ENCODE measurements at regions not wholly inside any gene's neighbourhood (a gene's known extent, or its start where the extent isn't known, plus 50 kb on each side); places are given as distances from the start of the nearest gene placed in this dataset.

DNA sequence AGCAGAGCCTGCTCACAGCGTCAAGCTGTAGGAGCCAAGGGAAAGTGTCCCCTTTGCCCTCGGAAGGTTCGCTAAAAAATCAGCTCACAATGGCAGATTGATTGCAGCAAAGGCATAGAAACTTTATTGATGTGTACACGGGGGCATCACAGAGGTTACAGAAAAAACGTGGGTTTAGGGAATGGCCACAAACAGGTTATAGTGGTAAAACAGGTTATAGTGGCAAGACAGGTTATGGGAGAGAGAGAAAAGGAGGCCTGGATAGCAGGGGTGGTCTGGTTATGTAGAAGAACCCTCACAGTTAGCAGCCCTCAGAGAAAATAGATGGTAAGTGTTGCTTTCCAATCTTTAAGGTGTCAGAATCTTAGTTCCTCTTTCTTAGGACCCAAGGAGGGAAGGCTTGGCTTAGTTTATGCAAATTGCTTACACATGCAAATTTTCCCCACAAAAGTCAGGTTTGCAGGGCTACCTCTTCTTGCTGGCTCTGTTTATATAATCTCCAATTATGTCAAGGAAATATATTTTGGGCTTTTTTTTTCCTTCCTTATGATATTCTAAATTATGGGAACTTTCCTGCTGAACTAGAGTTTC is 113.7 kb downstream of the BMP15 start:
- Histone ChIP-seq H3K9me3 (ENCODE audit: low read depth, low read length, poor library complexity, severe bottlenecking) (no peaks in the 10 kb centered on the region), H3K36me3 (ENCODE audit: insufficient read depth, low read length, poor library complexity, severe bottlenecking) (no peaks in the 10 kb centered on the region), H3K27me3 (replicated peaks; ENCODE audit: insufficient read depth, low read depth, low read length, poor library complexity) (no peaks in the 10 kb centered on the region), H3K4me1 (ENCODE audit: insufficient read depth, low read length, poor library complexity, severe bottlenecking) (no peaks in the 10 kb centered on the region), H3K27ac (ENCODE audit: low read depth, low read length, poor library complexity, severe bottlenecking) (no peak overlapping the region), H3K4me3 (ENCODE audit: low read depth, low read length, poor library complexity, severe bottlenecking) (no peak overlapping the region)
- ChIA-PET CTCF (no interaction called here), POLR2A (ENCODE audit: low non-redundant PET) (no interaction called here)
- DNase-seq (ENCODE audit: low spot score) = no peak
- no peak for TF ChIP-seq EZH2 (IDR thresholded peaks at IDR 0.05; ENCODE audit: borderline replicate concordance, low read depth, low read length, poor library complexity, severe bottlenecking)
- TF ChIP-seq, protein P1, sequence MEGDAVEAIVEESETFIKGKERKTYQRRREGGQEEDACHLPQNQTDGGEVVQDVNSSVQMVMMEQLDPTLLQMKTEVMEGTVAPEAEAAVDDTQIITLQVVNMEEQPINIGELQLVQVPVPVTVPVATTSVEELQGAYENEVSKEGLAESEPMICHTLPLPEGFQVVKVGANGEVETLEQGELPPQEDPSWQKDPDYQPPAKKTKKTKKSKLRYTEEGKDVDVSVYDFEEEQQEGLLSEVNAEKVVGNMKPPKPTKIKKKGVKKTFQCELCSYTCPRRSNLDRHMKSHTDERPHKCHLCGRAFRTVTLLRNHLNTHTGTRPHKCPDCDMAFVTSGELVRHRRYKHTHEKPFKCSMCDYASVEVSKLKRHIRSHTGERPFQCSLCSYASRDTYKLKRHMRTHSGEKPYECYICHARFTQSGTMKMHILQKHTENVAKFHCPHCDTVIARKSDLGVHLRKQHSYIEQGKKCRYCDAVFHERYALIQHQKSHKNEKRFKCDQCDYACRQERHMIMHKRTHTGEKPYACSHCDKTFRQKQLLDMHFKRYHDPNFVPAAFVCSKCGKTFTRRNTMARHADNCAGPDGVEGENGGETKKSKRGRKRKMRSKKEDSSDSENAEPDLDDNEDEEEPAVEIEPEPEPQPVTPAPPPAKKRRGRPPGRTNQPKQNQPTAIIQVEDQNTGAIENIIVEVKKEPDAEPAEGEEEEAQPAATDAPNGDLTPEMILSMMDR (conservative IDR thresholded peaks at IDR 0.05; ENCODE audit: low read depth, low read length) = no peak
- BruUV-seq (replicated peaks) = no TSS peak
- intact Hi-C loops (cut with micrococcal nuclease; ENCODE audit: unreplicated experiment) = no loop called here

DNA sequence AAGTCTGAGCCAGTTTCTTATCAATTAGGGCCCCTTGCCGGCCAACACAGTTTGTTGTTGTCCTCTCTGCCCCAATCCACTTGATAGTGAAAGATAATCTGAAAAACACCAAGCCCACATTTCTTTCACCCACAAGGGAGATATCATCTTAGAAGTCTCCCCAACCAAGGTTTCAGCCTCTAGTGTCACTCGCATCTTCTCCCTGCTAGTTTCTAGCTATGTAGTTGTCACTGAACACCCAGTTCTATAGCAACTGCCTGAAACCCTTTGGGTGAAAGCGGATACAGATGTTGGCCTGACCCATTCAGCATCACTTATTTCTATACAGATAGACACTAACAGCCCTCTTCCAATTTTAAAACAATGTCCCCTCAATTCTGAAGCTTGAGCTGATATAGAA is 116.3 kb downstream of the BMP15 start:
- no peaks in the 10 kb centered on the region for H3K4me1 ChIP-seq (ENCODE audit: insufficient read depth, low read length, poor library complexity, severe bottlenecking)
- CTCF ChIA-PET = no interaction called here
- no peak overlapping the region for H3K27ac ChIP-seq (ENCODE audit: low read depth, low read length, poor library complexity, severe bottlenecking)
- no peak for DNase-seq (ENCODE audit: low spot score)
- H3K9me3 ChIP-seq (ENCODE audit: low read depth, low read length, poor library complexity, severe bottlenecking) = no peaks in the 10 kb centered on the region
- intact Hi-C loops (cut with micrococcal nuclease; ENCODE audit: unreplicated experiment) = no loop called here
- TF ChIP-seq, protein P1 (conservative IDR thresholded peaks at IDR 0.05; ENCODE audit: low read depth, low read length) = no peak
- no peak for TF ChIP-seq EZH2 (IDR thresholded peaks at IDR 0.05; ENCODE audit: borderline replicate concordance, low read depth, low read length, poor library complexity, severe bottlenecking)
- POLR2A ChIA-PET (ENCODE audit: low non-redundant PET) = no interaction called here
- H3K36me3 ChIP-seq (ENCODE audit: insufficient read depth, low read length, poor library complexity, severe bottlenecking) = no peaks in the 10 kb centered on the region
- no peaks in the 10 kb centered on the region for H3K27me3 ChIP-seq (replicated peaks; ENCODE audit: insufficient read depth, low read depth, low read length, poor library complexity)
- H3K4me3 ChIP-seq (ENCODE audit: low read depth, low read length, poor library complexity, severe bottlenecking) = no peak overlapping the region
- BruUV-seq (replicated peaks) = no TSS peak

DNA sequence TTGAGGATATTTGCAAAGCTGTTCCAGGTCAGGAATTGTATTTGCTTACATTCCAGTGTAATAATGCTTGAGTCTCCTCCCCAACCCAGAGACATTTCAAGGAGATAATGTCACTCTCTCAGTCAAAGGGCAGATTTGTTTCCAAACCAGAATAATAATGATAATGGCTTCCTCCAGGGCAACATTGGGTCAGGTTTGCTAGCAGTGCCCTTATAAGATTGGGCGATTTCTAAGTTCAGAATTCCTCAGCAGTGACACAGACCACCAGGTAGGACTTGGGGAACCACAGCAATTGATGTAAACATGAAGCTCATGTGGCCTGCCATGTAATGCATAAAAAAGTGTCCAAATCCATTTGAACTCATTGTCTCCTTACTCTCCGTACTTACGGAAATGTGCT is 125.2 kb downstream of the BMP15 start:
- POLR2A ChIA-PET (ENCODE audit: low non-redundant PET) = no interaction called here
- CTCF ChIA-PET = no interaction called here
- TF ChIP-seq, protein P1 (conservative IDR thresholded peaks at IDR 0.05; ENCODE audit: low read depth, low read length) = no peak
- TF ChIP-seq EZH2 (IDR thresholded peaks at IDR 0.05; ENCODE audit: borderline replicate concordance, low read depth, low read length, poor library complexity, severe bottlenecking) = no peak

More for the DNA sequence above, 125.2 kb downstream of the BMP15 start:
- no peaks in the 10 kb centered on the region for H3K27me3 ChIP-seq (replicated peaks; ENCODE audit: insufficient read depth, low read depth, low read length, poor library complexity)
- no peak overlapping the region for H3K4me3 ChIP-seq (ENCODE audit: low read depth, low read length, poor library complexity, severe bottlenecking)
- no TSS peak for BruUV-seq (replicated peaks)
- intact Hi-C loops (cut with micrococcal nuclease; ENCODE audit: unreplicated experiment) = no loop called here
- no peak overlapping the region for H3K27ac ChIP-seq (ENCODE audit: low read depth, low read length, poor library complexity, severe bottlenecking)
- no peaks in the 10 kb centered on the region for H3K36me3 ChIP-seq (ENCODE audit: insufficient read depth, low read length, poor library complexity, severe bottlenecking)
- H3K4me1 ChIP-seq (ENCODE audit: insufficient read depth, low read length, poor library complexity, severe bottlenecking) = no peaks in the 10 kb centered on the region
- no peaks in the 10 kb centered on the region for H3K9me3 ChIP-seq (ENCODE audit: low read depth, low read length, poor library complexity, severe bottlenecking)
- no peak for DNase-seq (ENCODE audit: low spot score)
